Neural cell (in vitro differentiated cells): ENCODE measurements at regions not wholly inside any gene's neighbourhood (a gene's known extent, or its start where the extent isn't known, plus 50 kb on each side); places are given as distances from the start of the nearest gene placed in this dataset.

Experiments used
- H2AFZ ChIP-seq: fragments of 200-600, 300-800 bp; sonication (generic), shearing (Covaris generic); 2 replicates; pipeline ENCODE4 v1.6.0; 2014; ENCODE audit warnings: low read depth, mild to moderate bottlenecking, antibody characterized with exemption, low read length, moderate library complexity
- H3F3A ChIP-seq: fragments of 200-600 bp; shearing (Covaris generic); 2 replicates; pipeline ENCODE4 v1.6.1; 2016; ENCODE audit warnings: mild to moderate bottlenecking, moderate library complexity, mixed read lengths, antibody characterized with exemption, low read length; ENCODE audit not compliant: insufficient read depth, poor library complexity, severe bottlenecking
- H3K27ac ChIP-seq: fragments of 200-600, 300-800 bp; sonication (generic), shearing (Covaris generic); 2 replicates; pipeline ENCODE4 v1.5.1; 2014; ENCODE audit warnings: mild to moderate bottlenecking, low read length, moderate library complexity
- H3K27me3 ChIP-seq: fragments of 300-800, 200-600 bp; sonication (generic), shearing (Covaris generic); 2 replicates; pipeline ENCODE4 v1.6.0; 2014; ENCODE audit warnings: mild to moderate bottlenecking, low read depth, low read length, moderate library complexity; ENCODE audit not compliant: insufficient read depth
- H3K36me3 ChIP-seq: fragments of 300-800, 200-600 bp; sonication (generic), shearing (Covaris generic); 2 replicates; pipeline ENCODE4 v1.5.1; 2014; ENCODE audit warnings: mild to moderate bottlenecking, antibody characterized with exemption, low read length, moderate library complexity; ENCODE audit not compliant: insufficient read depth
- H3K4me2 ChIP-seq: fragments of 300-800, 200-600 bp; sonication (generic), shearing (Covaris generic); 2 replicates; pipeline ENCODE4 v1.6.0; 2014; ENCODE audit warnings: mild to moderate bottlenecking, low read length
- H3K4me3 ChIP-seq: fragments of 300-800, 200-600 bp; sonication (generic), shearing (Covaris generic); 2 replicates; pipeline ENCODE4 v1.5.1; 2014; ENCODE audit warnings: mild to moderate bottlenecking, low read length, moderate library complexity
- H3K79me2 ChIP-seq: fragments of 200-600 bp; shearing (Covaris generic); replicated peaks from 2 replicates; pipeline ENCODE4 v1.6.0; 2014; ENCODE audit warnings: mild to moderate bottlenecking, low read length, moderate library complexity; ENCODE audit not compliant: insufficient read depth
- H3K9ac ChIP-seq: fragments of 300-800, 200-600 bp; sonication (generic), shearing (Covaris generic); 2 replicates; pipeline ENCODE4 v1.6.1; 2016; ENCODE audit warnings: mild to moderate bottlenecking, low read length, mixed read lengths
- H3K9me2 ChIP-seq: fragments of 200-600 bp; shearing (Covaris generic); 2 replicates; pipeline ENCODE4 v1.6.1; 2016; ENCODE audit warnings: mild to moderate bottlenecking, low read length, mixed read lengths; ENCODE audit not compliant: insufficient read depth
- H3K9me3 ChIP-seq: fragments of 200-600, 300-800 bp; sonication (generic), shearing (Covaris generic); 2 replicates; pipeline ENCODE4 v1.6.1; 2016; ENCODE audit warnings: mild to moderate bottlenecking, mixed run types, low read length, moderate library complexity, mixed read lengths
- H4K20me1 ChIP-seq: fragments of 200-600 bp; shearing (Covaris generic); 2 replicates; pipeline ENCODE4 v1.6.1; 2016; ENCODE audit warnings: mild to moderate bottlenecking, mixed run types; ENCODE audit not compliant: insufficient read depth
- EP300 ChIP-seq: fragments of 450-650 bp; conservative IDR thresholded peaks from 2 replicates; pipeline ENCODE4 v1.6.1; 2014; ENCODE audit warnings: antibody characterized with exemption, mild to moderate bottlenecking, moderate library complexity; ENCODE audit not compliant: poor library complexity, severe bottlenecking
- MXI1 ChIP-seq: fragments of 450-650 bp; conservative IDR thresholded peaks from 2 replicates; pipeline ENCODE4 v1.6.1; 2014; ENCODE audit warnings: antibody characterized with exemption, mild to moderate bottlenecking; ENCODE audit not compliant: poor library complexity, severe bottlenecking
- POLR2AphosphoS5 ChIP-seq: IDR thresholded peaks from 2 replicates; pipeline ENCODE4 v1.6.1; 2012
- RAD21 ChIP-seq: fragments of 450-650 bp; conservative IDR thresholded peaks from 2 replicates; pipeline ENCODE4 v1.6.1; 2014; ENCODE audit warnings: antibody characterized with exemption, mild to moderate bottlenecking, moderate library complexity
- SMC3 ChIP-seq: fragments of 450-650 bp; conservative IDR thresholded peaks from 2 replicates; pipeline ENCODE4 v1.6.1; 2014; ENCODE audit warnings: antibody characterized with exemption, mild to moderate bottlenecking, moderate library complexity; ENCODE audit not compliant: poor library complexity
- TAF1 ChIP-seq: IDR thresholded peaks from 2 replicates; pipeline ENCODE4 v1.6.1; 2012; ENCODE audit warnings: low read depth
- TF ChIP-seq, protein P1 (sequence below): fragments of 450-650 bp; IDR thresholded peaks from 2 replicates; pipeline ENCODE4 v1.5.1; 2014; ENCODE audit warnings: antibody characterized with exemption, mild to moderate bottlenecking, moderate library complexity; ENCODE audit not compliant: poor library complexity, severe bottlenecking
- TF ChIP-seq, protein P2 (sequence below): IDR thresholded peaks from 2 replicates; pipeline ENCODE4 v1.6.1; 2012; ENCODE audit warnings: borderline replicate concordance

DNA sequence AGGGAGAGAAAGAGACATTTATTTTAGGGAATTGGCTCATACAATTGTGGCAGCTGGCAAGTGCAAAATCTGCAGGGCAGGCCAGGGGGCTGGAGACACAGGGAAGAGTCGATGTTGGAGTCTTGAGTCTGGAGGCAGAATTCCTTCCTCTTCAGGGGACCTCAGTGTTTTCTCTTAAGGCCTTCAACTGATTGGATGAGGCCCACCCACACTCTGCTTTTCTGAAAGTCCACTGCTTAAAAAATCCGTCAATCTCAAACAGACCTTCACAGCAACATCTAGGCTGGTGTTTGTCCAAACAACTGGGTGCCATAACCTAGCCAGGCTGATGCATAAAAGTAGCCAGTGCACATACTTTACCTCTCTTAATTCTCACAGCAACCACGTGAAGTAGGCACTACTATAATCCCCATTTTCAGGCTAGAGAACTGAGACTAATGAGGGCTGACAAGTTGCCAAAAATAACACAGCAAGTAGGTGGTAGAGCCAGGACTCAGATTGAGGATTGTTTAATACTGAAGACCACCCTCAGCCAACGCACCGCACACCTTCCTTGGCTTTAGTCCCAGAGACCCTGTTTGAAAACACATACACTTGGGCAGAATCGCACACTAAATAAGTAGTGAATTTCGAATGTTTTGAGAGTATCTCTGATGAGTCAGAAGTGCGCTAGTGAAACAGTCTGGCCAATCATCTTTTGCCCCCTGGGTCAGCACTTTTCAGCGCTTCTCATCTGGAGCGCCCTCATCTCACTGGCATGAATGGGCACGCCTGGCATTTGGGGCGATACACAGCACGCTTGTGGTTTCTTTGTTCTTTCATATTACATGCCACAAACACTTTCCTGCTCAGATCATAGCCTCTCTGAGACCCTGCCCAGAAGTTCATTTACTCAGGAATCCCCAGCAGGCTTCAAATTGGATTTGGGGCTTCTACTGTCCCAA lies 591.4 kb downstream of the CCDC171 start:
- Histone ChIP-seq H3F3A (no peaks in the 10 kb centered on the region), H3K27me3 (no peaks in the 10 kb centered on the region), H4K20me1 (no peaks in the 10 kb centered on the region), H3K4me3 (no peak overlapping the region), H3K4me2 (no peak overlapping the region), H3K27ac (no peak overlapping the region), H3K36me3 (no peaks in the 10 kb centered on the region), H3K79me2 (no peaks in the 10 kb centered on the region), H3K9ac (no peak overlapping the region), H3K9me2 (no peaks in the 10 kb centered on the region), H3K9me3 (no peaks in the 10 kb centered on the region), H2AFZ (no peak overlapping the region)
- TF ChIP-seq POLR2AphosphoS5 (no peak), MXI1 (no peak), RAD21 (no peak), EP300 (no peak), TAF1 (no peak)
- TF ChIP-seq, protein P1, sequence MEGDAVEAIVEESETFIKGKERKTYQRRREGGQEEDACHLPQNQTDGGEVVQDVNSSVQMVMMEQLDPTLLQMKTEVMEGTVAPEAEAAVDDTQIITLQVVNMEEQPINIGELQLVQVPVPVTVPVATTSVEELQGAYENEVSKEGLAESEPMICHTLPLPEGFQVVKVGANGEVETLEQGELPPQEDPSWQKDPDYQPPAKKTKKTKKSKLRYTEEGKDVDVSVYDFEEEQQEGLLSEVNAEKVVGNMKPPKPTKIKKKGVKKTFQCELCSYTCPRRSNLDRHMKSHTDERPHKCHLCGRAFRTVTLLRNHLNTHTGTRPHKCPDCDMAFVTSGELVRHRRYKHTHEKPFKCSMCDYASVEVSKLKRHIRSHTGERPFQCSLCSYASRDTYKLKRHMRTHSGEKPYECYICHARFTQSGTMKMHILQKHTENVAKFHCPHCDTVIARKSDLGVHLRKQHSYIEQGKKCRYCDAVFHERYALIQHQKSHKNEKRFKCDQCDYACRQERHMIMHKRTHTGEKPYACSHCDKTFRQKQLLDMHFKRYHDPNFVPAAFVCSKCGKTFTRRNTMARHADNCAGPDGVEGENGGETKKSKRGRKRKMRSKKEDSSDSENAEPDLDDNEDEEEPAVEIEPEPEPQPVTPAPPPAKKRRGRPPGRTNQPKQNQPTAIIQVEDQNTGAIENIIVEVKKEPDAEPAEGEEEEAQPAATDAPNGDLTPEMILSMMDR, result no peak
- TF ChIP-seq, protein P2, sequence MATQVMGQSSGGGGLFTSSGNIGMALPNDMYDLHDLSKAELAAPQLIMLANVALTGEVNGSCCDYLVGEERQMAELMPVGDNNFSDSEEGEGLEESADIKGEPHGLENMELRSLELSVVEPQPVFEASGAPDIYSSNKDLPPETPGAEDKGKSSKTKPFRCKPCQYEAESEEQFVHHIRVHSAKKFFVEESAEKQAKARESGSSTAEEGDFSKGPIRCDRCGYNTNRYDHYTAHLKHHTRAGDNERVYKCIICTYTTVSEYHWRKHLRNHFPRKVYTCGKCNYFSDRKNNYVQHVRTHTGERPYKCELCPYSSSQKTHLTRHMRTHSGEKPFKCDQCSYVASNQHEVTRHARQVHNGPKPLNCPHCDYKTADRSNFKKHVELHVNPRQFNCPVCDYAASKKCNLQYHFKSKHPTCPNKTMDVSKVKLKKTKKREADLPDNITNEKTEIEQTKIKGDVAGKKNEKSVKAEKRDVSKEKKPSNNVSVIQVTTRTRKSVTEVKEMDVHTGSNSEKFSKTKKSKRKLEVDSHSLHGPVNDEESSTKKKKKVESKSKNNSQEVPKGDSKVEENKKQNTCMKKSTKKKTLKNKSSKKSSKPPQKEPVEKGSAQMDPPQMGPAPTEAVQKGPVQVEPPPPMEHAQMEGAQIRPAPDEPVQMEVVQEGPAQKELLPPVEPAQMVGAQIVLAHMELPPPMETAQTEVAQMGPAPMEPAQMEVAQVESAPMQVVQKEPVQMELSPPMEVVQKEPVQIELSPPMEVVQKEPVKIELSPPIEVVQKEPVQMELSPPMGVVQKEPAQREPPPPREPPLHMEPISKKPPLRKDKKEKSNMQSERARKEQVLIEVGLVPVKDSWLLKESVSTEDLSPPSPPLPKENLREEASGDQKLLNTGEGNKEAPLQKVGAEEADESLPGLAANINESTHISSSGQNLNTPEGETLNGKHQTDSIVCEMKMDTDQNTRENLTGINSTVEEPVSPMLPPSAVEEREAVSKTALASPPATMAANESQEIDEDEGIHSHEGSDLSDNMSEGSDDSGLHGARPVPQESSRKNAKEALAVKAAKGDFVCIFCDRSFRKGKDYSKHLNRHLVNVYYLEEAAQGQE, result no peak

DNA sequence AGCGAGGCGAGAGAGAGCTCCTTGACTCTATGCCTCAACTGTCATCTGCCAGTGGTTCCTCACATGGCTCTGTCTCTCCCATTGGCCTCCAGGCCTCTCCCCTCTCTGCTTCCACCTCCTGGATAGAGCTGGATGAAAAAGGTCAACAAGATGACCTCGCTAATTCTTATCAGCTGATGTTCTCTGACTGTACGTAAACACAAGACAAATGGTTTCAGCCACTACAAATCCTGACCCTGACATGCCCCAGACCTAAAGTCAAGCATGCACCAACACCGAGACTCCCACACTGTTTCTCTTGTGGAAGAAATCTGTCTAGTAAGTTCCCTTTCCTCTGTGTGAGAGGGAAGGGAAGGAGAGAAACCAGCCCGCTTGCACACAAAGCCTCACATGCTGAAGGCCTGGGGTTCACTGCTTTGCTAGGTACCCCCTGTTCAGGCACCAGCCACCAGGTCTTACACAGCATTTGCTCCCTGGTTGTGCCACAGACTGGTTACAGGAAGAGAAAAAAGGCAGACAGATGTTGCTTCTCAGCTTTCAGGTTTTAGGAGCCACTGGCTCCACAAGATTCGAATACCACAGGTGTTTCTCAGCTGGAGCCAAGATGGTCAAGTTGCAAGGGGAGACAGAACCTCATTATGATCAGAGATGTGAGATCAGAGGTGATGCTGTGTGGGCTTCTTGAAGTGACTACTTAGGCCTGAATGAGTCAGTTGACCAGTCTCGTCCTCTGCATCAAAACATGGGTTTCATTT lies 592.5 kb downstream of the CCDC171 start:
- TF ChIP-seq EP300, result no peak
- TF ChIP-seq, protein P1, result no peak
- no peak for TF ChIP-seq RAD21
- no peak for TF ChIP-seq MXI1
- TF ChIP-seq SMC3, result no peak
- Histone ChIP-seq H3K9ac (no peak overlapping the region), H4K20me1 (no peaks in the 10 kb centered on the region)

More for the DNA sequence above, 592.5 kb downstream of the CCDC171 start:
- H3K27me3 ChIP-seq, result no peaks in the 10 kb centered on the region
- H2AFZ ChIP-seq, result no peak overlapping the region
- no peak overlapping the region for H3K4me3 ChIP-seq
- H3F3A ChIP-seq, result no peaks in the 10 kb centered on the region
- no peak overlapping the region for H3K4me2 ChIP-seq
- no peaks in the 10 kb centered on the region for H3K36me3 ChIP-seq
- no peaks in the 10 kb centered on the region for H3K9me2 ChIP-seq
- no peaks in the 10 kb centered on the region for H3K79me2 ChIP-seq
- H3K27ac ChIP-seq, result no peak overlapping the region
- H3K9me3 ChIP-seq, result no peaks in the 10 kb centered on the region
